Thyroid gland (tissue), 4 donors: ENCODE measurements at regions not wholly inside any gene's neighbourhood (a gene's known extent, or its start where the extent isn't known, plus 50 kb on each side); places are given as distances from the start of the nearest gene placed in this dataset.

Experiments
- CTCF ChIP-seq, 6 experiments: fragments of 200-600 bp in 3 of 6; fragments of 450-650 bp in 3 of 6; sonication (generic) in 3 of 6; IDR thresholded peaks; one replicate each; pipeline ENCODE4 v1.5.1; 2016 to 2019; ENCODE audit warnings: antibody characterized with exemption in 6 of 6, mild to moderate bottlenecking in 2 of 6, inconsistent platforms in 1 of 6, moderate library complexity in 1 of 6
- POLR2A ChIP-seq, 2 donors: fragments of 450-650 bp; IDR thresholded peaks; one replicate each; pipeline ENCODE4 v1.6.1; 2017; ENCODE audit warnings: antibody characterized with exemption in 2 of 2, mild to moderate bottlenecking in 2 of 2, moderate library complexity in 1 of 2

- TF ChIP-seq CTCF (IDR thresholded peaks at IDR 0.05) (no peak), POLR2A (IDR thresholded peaks at IDR 0.05) (no peak)
Measured at GRCh38 chr3:46082021-46082420, 54.7 kb upstream of the XCR1 start.
